GM19239 (cell line): ENCODE measurements at regions not wholly inside any gene's neighbourhood (a gene's known extent, or its start where the extent isn't known, plus 50 kb on each side); places are given as distances from the start of the nearest gene placed in this dataset.

Experiments
- DNase-seq: peaks from one replicate; pipeline ENCODE4 v3.0.0; 2011; ENCODE audit warnings: low spot score; ENCODE audit not compliant: insufficient read length
- FAIRE-seq: peaks from 2 replicates; lab custom pipeline; 2011; peaks lifted over from hg19 to GRCh38; lab: Jason Lieb, UNC

DNA sequence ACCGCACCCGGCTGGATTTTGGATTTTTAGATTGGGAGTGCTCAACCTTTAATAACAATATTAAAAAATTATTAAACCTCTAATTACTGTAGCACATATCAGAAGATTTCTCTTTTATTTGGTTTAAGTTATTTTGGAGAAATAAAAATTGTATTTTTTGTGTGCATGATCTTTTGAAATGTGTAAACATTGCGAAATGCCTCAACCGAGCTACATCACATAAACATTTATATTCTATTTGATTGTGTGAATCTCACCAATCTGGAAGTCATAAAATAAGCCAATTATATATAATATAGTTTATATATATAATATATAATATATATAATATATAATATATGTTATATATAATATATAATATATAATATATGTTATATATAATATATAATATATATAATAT lies 696.2 kb upstream of the RBFOX1 start:
- no peak for DNase-seq
- FAIRE-seq, result no peak

DNA sequence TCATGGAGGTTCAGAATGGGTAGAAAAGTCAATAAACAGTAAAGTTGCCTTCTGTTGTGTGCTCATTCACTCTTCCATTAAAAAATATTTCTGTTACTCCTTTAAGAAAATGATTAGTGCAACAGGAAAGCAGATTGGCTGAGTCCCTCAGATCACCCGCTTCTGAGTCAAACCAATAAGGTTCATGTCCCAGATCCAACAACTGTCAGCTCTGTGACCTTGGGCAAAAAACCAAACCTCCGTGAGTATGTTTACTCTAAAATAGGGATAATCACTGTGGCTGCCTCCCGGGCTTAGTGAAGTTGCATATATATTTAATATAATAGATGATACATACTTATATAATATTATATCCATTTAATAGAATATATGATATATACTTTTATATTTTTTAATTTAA lies 698.5 kb upstream of the RBFOX1 start:
- no peak for FAIRE-seq

DNA sequence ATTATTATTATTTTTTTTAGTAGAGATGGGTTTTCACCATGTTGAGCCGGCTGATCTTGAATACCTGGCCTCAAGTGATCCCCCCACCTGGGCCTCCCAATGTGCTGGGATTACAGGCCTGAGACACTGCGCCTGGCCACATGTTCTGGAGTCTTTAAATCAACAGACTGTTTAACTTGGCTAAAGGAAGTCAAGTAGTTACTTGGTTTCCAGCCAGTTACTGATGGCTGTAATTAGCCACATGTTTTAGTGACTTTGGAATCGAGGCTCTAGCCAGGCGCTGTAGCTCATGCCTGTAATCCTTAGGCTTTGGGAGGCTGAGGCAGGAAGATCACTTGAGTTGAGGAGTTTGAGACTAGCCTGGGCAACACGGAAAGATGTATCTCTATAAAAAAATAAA lies 699.2 kb upstream of the RBFOX1 start:
- DNase-seq (no peak), FAIRE-seq (no peak)

More for the DNA sequence above, 698.5 kb upstream of the RBFOX1 start:
- no peak for DNase-seq

DNA sequence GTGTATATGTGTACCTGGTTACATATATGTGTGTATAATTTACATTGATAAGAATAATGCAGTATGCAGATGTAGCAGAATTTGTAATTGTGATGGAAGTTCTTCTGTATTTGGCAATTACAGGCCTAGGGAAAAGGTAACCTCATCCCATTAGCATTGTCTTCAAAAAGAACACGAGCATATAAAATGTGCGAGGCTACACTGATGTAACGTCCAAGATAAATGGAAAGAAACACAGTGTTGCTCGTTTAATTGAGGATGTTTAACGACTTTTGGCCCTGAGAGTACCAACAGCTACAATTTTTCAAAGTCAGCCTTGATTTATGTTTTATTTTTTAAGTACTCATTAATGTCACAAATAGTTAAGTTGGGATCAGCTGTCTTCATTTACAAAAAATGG lies 703.5 kb upstream of the RBFOX1 start:
- FAIRE-seq (no peak), DNase-seq (no peak)

DNA sequence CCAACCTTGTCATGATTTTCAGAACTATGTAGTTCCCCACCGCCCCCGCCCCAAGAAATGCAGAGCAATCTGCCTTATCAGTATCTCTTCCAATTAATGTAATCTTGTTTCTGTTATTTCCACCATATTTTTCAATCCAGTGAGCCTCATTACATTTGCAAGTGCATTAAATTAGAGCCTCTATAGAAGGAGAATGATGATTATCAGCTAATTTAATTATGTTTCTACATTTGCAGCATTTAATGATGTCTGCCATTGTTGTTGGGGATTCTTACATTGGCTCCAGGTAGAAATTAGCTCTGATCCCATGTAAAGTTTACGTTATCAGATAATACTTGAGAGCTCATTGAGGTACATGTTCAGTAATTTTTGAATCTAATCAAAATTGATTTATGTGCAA lies 707.0 kb upstream of the RBFOX1 start:
- FAIRE-seq, result no peak
- no peak for DNase-seq

DNA sequence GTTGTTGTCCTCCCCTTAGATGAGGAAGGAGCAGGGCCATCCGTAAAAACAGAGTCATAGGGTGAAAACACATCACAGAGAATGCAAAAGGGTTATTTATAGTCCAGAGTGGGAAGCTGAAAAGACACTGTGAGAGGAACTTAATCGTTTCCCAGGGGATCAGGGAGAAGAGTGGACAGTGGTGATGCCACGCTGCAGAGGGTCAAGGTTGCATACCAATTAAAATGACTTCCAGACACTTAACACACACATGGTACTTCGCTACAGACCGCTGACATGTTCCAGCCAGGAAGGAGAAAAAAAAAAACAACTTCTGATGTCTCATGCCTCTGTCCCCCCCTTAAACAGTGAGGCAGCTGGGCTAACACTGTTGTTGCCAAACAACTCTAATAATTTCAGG lies 713.8 kb upstream of the RBFOX1 start:
- FAIRE-seq, result no peak
- DNase-seq, result no peak

DNA sequence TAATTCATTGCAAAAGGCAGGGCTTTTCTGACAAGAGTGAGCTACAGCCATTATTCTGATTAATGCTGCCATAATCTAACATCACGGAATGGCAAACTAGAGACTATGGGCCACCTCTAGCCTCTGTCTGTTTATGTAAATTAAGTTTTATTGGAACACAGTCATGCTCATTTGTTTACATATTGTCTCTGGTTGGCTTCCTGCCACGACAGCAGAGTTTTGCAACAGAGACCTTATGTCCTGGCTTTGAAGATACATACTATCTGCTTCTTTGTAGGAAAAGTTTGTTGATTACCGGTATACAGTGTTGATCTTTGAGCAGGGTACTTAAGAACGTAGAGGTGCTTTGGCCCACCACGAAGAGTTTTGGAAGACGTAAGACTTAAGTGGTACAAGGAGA lies 715.9 kb upstream of the RBFOX1 start:
- DNase-seq, result no peak
- no peak for FAIRE-seq

DNA sequence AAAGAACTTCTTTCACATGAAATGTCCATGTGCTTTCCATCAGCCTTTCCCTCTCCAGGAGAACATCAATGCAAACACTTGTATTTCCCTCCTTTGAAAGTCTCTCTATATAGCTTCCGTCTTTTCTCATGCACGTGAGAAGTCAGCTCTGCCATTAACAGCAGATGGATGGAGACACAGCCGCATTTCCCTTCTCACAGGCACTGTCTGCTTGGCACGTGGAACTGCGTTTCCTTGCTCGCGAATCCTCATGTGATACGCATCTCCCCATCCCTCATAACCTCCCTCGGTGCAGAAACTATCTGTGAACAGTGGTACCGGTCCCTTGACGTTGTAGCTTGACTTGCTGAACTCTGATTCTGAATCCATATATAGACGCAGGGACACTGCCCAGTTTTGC lies 717.0 kb upstream of the RBFOX1 start:
- no peak for FAIRE-seq
- DNase-seq, result no peak

- no peak for FAIRE-seq
Observed at GRCh38 chr16:6611535-6611934, 721.1 kb upstream of the RBFOX1 start.

GRCh38 chr16:6605490-6605889 lies 727.2 kb upstream of the RBFOX1 start:
- FAIRE-seq, result no peak
- no peak for DNase-seq

More at GRCh38 chr16:6611535-6611934, 721.1 kb upstream of the RBFOX1 start:
- no peak for DNase-seq

DNA sequence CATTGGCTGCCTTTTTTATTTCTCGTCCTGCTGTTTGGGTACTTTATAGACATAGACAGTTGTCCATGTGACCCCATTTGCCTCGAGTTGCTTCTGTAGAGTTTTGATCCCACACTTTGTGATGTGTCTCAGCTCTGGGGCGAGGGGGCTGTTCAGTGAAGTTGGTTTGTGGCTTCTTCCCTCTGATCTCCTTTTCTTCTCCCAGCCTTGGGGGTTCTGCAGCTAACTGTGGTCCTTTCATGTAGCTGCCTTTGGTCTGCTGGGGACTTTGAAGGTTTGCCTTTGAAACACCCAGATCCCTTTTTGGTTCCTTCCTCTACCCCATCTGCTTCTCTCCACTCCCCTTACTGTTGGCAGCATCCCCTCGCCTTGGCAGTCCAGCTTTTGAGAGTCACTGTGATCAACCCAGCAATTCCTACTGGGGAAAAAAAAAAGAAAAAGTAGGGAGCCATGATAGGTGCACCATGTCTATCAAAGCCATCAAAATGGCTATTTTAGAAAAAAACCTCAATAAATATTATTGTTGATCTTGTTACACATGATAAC lies 728.8 kb upstream of the RBFOX1 start:
- FAIRE-seq, result no peak

GRCh38 chr16:6602405-6602804 lies 730.2 kb upstream of the RBFOX1 start:
- FAIRE-seq (no peak), DNase-seq (no peak)

More for the DNA sequence above, 728.8 kb upstream of the RBFOX1 start:
- no peak for DNase-seq

DNA sequence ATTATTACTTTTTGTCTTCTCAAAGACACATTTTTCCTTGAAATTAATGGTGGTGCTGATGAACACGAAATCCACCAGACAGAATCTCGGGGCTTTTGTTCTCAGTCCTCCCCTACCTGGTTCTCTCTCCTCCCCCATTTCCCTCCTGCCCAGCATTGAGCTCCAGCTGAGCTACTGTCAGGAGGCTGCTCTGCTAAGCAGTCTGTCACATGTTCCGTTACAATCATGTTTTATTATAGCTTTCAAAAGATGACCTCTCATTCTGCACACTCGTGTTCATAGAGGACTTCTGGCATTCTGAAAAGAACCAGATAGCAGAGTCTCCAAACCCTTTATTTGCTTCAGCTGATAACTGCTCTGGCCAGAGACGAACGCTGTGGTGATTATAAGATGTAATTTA lies 732.5 kb upstream of the RBFOX1 start:
- DNase-seq (no peak), FAIRE-seq (no peak)

DNA sequence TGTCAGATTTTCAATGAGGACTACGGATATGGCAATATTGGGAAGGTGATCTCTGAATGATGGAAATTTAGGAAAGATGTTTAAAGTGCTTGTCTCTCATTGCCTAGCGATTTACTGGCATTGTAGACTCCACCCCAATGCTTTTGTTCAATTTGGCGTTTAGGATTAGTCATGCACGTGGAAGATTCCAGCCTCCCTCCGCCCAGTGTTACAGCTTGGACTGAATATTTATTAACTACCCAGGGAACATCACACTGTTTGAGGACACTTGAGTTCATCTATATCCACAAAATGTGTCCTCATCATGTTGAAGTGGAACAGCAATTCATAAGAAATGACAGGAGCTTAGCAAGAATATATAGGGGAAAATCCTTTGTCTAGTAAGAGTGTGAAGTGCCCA lies 738.8 kb upstream of the RBFOX1 start:
- DNase-seq (no peak), FAIRE-seq (no peak)

GRCh38 chr16:6576606-6577005 lies 756.0 kb upstream of the RBFOX1 start:
- DNase-seq, result no peak
- FAIRE-seq, result no peak

GRCh38 chr16:6576113-6576512 lies 756.5 kb upstream of the RBFOX1 start:
- FAIRE-seq (no peak), DNase-seq (no peak)

DNA sequence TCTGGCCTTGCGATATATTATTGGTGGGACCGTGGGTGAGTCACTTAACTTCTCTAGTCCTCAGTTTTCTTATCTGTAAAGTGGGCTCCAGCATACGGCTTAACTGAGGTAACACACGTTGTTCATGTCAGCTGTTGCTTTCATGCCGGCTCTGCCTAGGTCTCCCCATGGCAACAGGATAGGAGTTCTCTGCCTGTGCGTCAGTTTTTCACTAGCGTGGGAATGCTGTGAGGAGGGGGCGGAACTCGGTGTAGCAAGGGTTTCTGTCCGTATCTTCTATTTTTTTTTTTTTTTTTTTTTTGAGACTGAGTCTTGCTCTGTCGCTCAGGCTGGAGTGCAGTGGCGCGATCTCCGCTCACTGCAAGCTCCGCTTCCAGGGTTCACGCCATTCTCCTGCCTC lies 758.5 kb upstream of the RBFOX1 start:
- DNase-seq (no peak), FAIRE-seq (no peak)

GRCh38 chr16:6573577-6573976 lies 759.1 kb upstream of the RBFOX1 start:
- no peak for DNase-seq
- FAIRE-seq, result no peak

DNA sequence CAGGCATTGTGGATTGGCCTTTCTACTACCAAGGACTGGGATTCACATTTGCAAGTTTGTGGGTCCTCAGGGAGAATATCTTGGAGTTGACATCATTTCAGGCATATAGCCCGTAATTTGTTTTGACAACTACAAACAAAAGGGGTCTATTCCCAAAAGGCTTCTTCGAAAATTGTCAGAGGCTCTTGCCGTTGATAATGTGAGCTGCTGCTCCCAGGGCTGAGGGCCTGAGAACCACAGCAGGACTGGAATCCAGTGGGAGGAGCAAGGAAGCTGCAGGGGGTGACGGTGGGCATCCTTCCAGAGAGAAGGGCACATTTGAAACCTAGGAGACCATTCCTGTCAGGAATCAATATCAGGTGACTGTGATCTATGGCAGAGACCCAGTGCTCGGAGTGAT lies 761.6 kb upstream of the RBFOX1 start:
- FAIRE-seq (no peak), DNase-seq (no peak)

GRCh38 chr16:6570530-6570929 lies 762.1 kb upstream of the RBFOX1 start:
- DNase-seq, result no peak
- no peak for FAIRE-seq

GRCh38 chr16:6562986-6563385 lies 769.7 kb upstream of the RBFOX1 start:
- FAIRE-seq (no peak), DNase-seq (no peak)

DNA sequence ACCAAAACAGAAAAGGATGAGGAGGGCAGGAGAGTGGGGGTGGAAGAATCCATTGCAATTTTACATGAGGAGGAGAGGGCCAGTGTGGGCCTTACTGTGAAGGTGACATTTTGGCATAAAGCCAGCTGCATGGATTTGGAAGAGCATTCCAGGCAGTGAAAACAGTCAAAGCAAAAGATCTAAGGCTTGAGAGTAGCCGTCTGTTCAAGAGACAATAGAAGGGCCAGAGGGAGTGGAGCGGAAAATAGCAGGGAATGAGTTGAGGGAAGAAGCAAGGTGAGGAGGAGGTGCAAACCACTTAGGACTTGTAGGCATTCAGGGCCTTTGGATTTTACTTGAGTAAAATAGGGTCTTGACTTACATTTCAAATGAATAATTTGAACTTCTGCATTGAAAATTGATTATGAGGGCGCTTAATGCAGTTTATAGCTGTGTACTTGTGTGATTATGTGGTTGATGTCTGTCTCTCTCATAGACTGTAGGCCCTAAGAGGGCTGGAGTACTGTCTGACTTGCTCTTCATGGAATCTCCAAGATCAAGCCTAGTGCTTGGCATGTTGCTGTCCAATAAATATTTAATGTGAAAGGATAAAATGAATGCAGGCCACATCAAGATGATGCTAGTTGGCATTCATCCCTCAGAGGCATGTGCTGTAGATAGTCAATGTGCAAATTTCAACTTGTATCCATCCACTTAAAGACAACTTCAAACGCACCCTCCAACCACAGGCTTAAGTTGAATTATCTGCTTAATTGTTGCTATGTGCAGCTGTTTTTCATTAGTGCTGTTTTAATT lies 772.1 kb upstream of the RBFOX1 start:
- FAIRE-seq, result no peak
- DNase-seq, result no peak
